ENCODE measurements at regions not wholly inside any gene's neighbourhood (a gene's known extent, or its start where the extent isn't known, plus 50 kb on each side); places are given as distances from the start of the nearest gene placed in this dataset.

DNA sequence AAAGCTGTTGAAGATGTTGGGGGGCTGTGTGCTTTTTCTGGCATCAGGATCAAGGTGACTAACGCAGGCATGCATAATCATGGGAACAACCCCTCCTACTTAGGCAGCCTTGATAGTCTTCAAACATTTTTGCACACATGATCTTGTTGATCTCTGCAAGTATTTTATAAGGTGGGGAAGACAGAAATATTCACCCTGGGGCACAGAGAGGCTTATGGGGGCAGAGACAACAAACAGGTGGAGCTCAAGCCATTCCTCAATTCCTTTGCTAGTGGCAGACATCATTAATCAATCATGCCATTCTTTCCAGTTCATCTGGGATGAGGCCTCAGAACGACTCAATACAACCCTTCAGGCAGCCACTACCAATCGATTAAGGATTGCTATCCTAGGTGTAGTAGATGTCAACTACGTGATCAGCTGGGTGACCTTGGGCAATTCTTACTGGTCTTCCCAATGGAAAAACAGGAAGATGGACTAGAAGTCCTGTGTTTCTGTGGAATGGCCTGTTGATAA is 110.3 kb upstream of the SMAD3 start:
- no peak for DNase-seq (ENCODE audit: extremely low read depth, low read depth)
- TF ChIP-seq, protein P1, sequence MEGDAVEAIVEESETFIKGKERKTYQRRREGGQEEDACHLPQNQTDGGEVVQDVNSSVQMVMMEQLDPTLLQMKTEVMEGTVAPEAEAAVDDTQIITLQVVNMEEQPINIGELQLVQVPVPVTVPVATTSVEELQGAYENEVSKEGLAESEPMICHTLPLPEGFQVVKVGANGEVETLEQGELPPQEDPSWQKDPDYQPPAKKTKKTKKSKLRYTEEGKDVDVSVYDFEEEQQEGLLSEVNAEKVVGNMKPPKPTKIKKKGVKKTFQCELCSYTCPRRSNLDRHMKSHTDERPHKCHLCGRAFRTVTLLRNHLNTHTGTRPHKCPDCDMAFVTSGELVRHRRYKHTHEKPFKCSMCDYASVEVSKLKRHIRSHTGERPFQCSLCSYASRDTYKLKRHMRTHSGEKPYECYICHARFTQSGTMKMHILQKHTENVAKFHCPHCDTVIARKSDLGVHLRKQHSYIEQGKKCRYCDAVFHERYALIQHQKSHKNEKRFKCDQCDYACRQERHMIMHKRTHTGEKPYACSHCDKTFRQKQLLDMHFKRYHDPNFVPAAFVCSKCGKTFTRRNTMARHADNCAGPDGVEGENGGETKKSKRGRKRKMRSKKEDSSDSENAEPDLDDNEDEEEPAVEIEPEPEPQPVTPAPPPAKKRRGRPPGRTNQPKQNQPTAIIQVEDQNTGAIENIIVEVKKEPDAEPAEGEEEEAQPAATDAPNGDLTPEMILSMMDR (IDR thresholded peaks at IDR 0.05; ENCODE audit: low read depth, low read length), result no peak

DNA sequence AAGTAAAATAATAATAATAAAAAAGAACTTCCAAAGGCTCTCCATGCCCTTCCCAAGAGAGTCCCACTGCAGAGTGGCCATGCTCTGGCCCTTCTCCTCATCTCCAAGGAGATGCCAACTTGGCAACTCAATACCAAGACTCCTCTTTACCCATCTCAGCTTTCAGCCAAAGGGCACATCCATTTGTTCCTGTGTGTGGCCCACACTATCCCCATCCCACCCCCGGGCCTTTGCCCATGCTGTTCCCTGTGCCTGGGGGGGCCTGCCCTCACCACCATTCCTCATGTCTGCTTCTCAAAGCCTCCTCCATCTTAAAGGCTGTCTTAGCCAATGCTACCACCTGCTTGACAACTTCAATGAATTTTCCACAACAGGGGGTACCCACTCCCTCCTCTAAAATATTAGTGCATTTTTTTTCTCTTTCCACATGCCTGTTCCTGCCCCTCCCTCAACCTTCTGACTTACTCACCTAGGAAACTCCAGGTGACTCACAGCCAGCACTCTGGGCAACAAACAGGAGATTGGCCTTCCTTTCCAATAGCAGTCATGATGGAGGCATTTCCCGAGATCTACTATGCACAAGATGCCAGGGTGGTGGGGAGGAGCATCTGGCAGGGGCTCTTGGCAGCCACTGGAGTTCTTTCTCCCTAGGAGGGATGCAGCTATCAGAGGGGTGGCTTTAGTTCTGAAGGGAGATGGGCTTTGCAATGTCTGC is 109.4 kb upstream of the SMAD3 start:
- no peak for DNase-seq (ENCODE audit: extremely low read depth, low read depth)

DNA sequence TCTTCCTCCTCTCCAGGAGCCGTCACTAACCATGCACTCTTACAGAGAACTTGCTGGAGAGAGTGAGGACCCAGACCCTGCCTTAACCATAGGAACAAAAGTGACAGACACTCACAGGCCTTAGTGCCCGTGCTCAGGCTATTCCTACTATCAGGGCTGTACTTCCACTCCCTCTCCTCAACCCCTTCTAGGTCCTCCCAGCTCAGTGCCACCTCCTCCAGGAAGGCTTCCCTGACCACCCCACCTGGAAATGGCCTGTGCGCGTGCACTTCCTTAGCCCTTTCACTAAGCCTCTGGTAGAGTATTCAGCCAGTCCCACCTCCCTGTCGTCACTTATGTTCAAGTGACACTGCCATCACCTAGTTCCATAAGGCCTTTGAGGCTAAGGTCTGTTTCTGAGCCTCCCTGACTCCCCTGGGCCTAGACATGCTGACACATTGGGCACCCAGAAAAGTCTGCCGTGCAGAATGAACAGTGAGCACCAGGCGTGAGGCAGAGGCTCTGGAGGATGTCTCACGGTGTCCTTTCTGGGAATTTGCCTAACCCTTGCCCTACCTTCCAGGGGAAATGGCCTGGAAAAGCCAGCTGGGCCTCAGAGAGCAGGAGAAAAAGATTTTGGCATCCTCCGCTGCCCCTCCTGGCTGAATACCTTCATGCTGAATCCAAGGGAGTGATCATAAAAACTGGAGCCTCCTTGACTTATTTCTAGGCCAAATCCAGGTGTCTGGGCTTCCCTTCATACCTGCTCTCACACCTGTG is 108.6 kb upstream of the SMAD3 start:
- DNase-seq (ENCODE audit: extremely low read depth, low read depth), result no peak
- TF ChIP-seq, protein P1 (IDR thresholded peaks at IDR 0.05; ENCODE audit: low read depth, low read length), result no peak

More for the DNA sequence above, 109.4 kb upstream of the SMAD3 start:
- TF ChIP-seq, protein P1 (IDR thresholded peaks at IDR 0.05; ENCODE audit: low read depth, low read length), result no peak

DNA sequence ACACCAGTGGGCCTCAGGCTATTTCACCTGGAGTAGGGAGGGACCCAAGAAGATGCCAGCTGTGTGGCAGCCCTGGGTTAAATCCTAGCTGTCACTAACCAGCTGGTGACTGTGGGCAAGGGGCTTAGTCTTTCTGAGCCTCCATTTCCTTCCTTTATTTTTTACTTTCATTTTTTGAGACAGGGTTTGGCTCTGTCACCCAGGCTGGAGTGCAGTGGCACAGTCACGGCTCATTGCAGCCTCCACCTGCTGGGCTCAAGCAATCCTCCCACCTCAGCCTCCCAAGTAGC is 108.0 kb upstream of the SMAD3 start:
- TF ChIP-seq, protein P1 (IDR thresholded peaks at IDR 0.05; ENCODE audit: low read depth, low read length), result no peak
- no peak for DNase-seq (ENCODE audit: extremely low read depth, low read depth)

DNA sequence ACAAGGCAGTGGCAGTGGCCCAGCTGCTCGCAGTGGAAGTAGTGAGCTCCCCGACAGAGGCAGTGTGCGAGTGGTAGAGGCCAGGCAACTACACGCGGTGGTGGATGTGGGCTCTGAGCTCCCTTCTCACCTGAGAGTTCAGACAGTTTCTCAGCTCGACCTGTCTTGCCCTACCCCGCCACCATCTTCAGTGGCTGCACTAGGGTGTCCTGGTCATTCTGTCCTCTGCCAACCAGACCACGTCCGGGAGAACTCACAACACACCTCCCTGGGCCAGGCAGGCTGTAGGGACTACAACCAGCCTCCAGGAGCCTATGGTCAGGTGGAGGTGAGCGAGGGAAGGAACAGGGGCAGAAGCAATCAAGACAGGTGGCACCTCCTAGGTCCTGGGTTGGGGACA is 106.3 kb upstream of the SMAD3 start:
- TF ChIP-seq, protein P1 (IDR thresholded peaks at IDR 0.05; ENCODE audit: low read depth, low read length), result no peak
- DNase-seq (ENCODE audit: extremely low read depth, low read depth), result no peak

DNA sequence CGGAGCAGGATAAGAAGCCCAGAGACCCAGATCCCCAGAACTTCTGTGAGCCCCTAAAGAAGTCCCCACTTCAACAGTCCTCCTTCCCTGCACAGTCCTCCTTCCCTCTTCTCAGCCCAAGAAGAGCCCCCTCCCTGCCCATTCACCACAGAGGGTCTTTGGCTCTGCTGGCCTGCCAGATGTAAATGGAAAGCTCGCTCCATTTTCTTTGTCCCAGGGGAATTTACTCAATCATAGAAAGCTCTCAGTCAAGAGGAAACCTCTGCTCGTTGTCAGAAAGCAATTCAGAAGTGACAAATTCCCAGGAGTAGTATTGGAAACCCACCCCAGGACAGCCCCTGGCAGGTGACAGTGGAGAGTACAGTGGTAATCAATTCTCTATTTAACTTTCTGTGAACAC is 105.5 kb upstream of the SMAD3 start:
- no peak for DNase-seq (ENCODE audit: extremely low read depth, low read depth)
- TF ChIP-seq, protein P1 (IDR thresholded peaks at IDR 0.05; ENCODE audit: low read depth, low read length), result no peak

DNA sequence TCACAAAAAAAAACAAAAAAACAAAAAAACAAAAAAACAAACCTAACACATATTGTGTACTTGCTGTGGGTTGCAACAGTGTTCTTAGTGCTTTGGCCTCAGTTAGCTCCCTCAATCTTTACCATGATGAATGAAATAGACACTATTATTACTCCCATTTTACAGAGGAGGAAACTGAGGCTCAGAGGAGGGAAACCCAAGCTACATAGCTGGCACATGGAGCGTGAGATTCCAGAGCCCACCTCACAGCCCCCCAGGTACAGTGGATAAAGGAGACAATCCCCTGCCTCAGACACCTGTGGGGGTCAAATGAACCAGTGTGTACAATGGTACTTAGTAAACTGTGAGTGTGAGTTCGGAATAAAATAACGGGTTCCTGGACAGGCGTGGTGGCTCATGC is 104.9 kb upstream of the SMAD3 start:
- no peak for DNase-seq (ENCODE audit: extremely low read depth, low read depth)
- TF ChIP-seq, protein P1 (IDR thresholded peaks at IDR 0.05; ENCODE audit: low read depth, low read length), result no peak

Data from AG09319 (cell line).